Suprapubic skin (tissue), 4 donors: ENCODE measurements at regions not wholly inside any gene's neighbourhood (a gene's known extent, or its start where the extent isn't known, plus 50 kb on each side); places are given as distances from the start of the nearest gene placed in this dataset.

ENCODE experiments used
- CTCF ChIP-seq, 2 donors: fragments of 200-600 bp in 1 of 2; fragments of 450-650 bp in 1 of 2; sonication (generic) in 1 of 2; IDR thresholded peaks; one replicate each; pipeline ENCODE4 v1.5.1; 2016 to 2019; ENCODE audit warnings: antibody characterized with exemption in 2 of 2, mild to moderate bottlenecking in 1 of 2, moderate library complexity in 1 of 2
- EP300 ChIP-seq: sonication (generic); formaldehyde crosslinking; IDR thresholded peaks from one replicate; pipeline ENCODE4 v1.6.1; 2017; ENCODE audit warnings: antibody characterized with exemption
- POLR2A ChIP-seq, 2 donors: fragments of 450-650 bp; IDR thresholded peaks; one replicate each; pipeline ENCODE4 v1.6.1; 2017; ENCODE audit warnings: antibody characterized with exemption in 2 of 2, mild to moderate bottlenecking in 2 of 2, moderate library complexity in 2 of 2
- POLR2AphosphoS5 ChIP-seq, 3 donors: sonication (generic); formaldehyde crosslinking; IDR thresholded peaks; one replicate each; pipeline ENCODE4 v1.6.1; 2017; ENCODE audit warnings: antibody characterized with exemption in 3 of 3

- no peak for TF ChIP-seq CTCF (IDR thresholded peaks at IDR 0.05)
- no peak for TF ChIP-seq POLR2A (IDR thresholded peaks at IDR 0.05)
- no peak for TF ChIP-seq POLR2AphosphoS5 (IDR thresholded peaks at IDR 0.05)
- TF ChIP-seq EP300: no peak
Measured at GRCh38 chrX:127190381-127190780, 370.9 kb downstream of the PRR32 start.
